SU-DHL-6 (cell line): ENCODE measurements at regions not wholly inside any gene's neighbourhood (a gene's known extent, or its start where the extent isn't known, plus 50 kb on each side); places are given as distances from the start of the nearest gene placed in this dataset.

Experiments used
- H2AFZ ChIP-seq: fragments of 200-600 bp; sonication (generic); 2 replicates; pipeline ENCODE4 v1.6.1; 2014; ENCODE audit warnings: low read depth, mild to moderate bottlenecking, moderate library complexity, mixed read lengths, antibody characterized with exemption, low read length; ENCODE audit not compliant: severe bottlenecking
- H3F3A ChIP-seq: fragments of 200-600 bp; shearing (Covaris generic); 2 replicates; pipeline ENCODE4 v1.6.0; 2016; ENCODE audit warnings: antibody characterized with exemption, mild to moderate bottlenecking; ENCODE audit not compliant: insufficient read depth
- H3K27ac ChIP-seq: fragments of 200-600 bp; sonication (generic); 2 replicates; pipeline ENCODE4 v1.5.1; 2016; ENCODE audit warnings: low read depth, mild to moderate bottlenecking, low read length, moderate library complexity, mixed read lengths
- H3K27me3 ChIP-seq: fragments of 200-600 bp; sonication (generic), shearing (Covaris generic); 2 replicates; pipeline ENCODE4 v1.6.0; 2014; ENCODE audit warnings: mild to moderate bottlenecking, low read length
- H3K36me3 ChIP-seq: fragments of 200-600 bp; sonication (generic); 2 replicates; pipeline ENCODE4 v1.6.1; 2014; ENCODE audit warnings: mild to moderate bottlenecking, low read length, mixed read lengths
- H3K4me2 ChIP-seq: fragments of 300-600, 200-600 bp; shearing (Covaris generic), sonication (generic); 2 replicates; pipeline ENCODE4 v1.6.0; 2014; ENCODE audit warnings: low read length, low read depth, mild to moderate bottlenecking; ENCODE audit not compliant: poor library complexity, severe bottlenecking
- H3K4me3 ChIP-seq: fragments of 200-600 bp; sonication (generic); 2 replicates; pipeline ENCODE4 v1.5.1; 2014; ENCODE audit warnings: antibody characterized with exemption, low read length, mild to moderate bottlenecking, mixed read lengths; ENCODE audit not compliant: insufficient read depth, poor library complexity, severe bottlenecking
- H3K79me2 ChIP-seq: fragments of 200-600 bp; sonication (generic); 2 replicates; pipeline ENCODE4 v1.6.1; 2014; ENCODE audit warnings: mild to moderate bottlenecking, low read length, moderate library complexity; ENCODE audit not compliant: insufficient read depth
- H3K9ac ChIP-seq: fragments of 200-600 bp; sonication (generic); 2 replicates; pipeline ENCODE4 v1.7.0; 2014; ENCODE audit warnings: mild to moderate bottlenecking, low read length
- H3K9me2 ChIP-seq: fragments of 200-600 bp; sonication (generic); replicated peaks from 2 replicates; pipeline ENCODE4 v1.6.1; 2014; ENCODE audit warnings: low read length; ENCODE audit not compliant: insufficient read depth
- H3K9me3 ChIP-seq: fragments of 200-600 bp; sonication (generic); 2 replicates; pipeline ENCODE4 v1.6.1; 2014; ENCODE audit warnings: low read length, mixed read lengths; ENCODE audit not compliant: insufficient read depth
- H4K20me1 ChIP-seq: fragments of 200-600 bp; sonication (generic); 2 replicates; pipeline ENCODE4 v1.6.1; 2014; ENCODE audit warnings: low read depth, mild to moderate bottlenecking, antibody characterized with exemption, low read length, moderate library complexity, mixed read lengths
- CTCF ChIP-seq: fragments of 200-600 bp; sonication (generic); IDR thresholded peaks from one replicate; pipeline ENCODE4 v1.5.1; 2017; ENCODE audit warnings: antibody characterized with exemption, mild to moderate bottlenecking, low read length, moderate library complexity; ENCODE audit not compliant: insufficient read depth, poor library complexity, severe bottlenecking
- EZH2phosphoT487 ChIP-seq: fragments of 200-600 bp; sonication (generic), shearing (Covaris generic); conservative IDR thresholded peaks from 2 replicates; pipeline ENCODE4 v1.6.1; 2018; ENCODE audit warnings: mild to moderate bottlenecking, antibody characterized with exemption, low read length, moderate library complexity, mixed read lengths

GRCh38 chr5:154557548-154557947 lies 79.5 kb upstream of the HAND1 start:
- H3F3A ChIP-seq = no peaks in the 10 kb centered on the region
- H2AFZ ChIP-seq = no peak overlapping the region
- no peak overlapping the region for H3K4me3 ChIP-seq
- H3K9ac ChIP-seq = no peak overlapping the region
- no peaks in the 10 kb centered on the region for H3K27me3 ChIP-seq
- H3K36me3 ChIP-seq = no peaks in the 10 kb centered on the region
- H4K20me1 ChIP-seq = no peaks in the 10 kb centered on the region
- no peak overlapping the region for H3K4me2 ChIP-seq
- no peaks in the 10 kb centered on the region for H3K9me3 ChIP-seq
- TF ChIP-seq CTCF = no peak
- no peak for TF ChIP-seq EZH2phosphoT487
- no peaks in the 10 kb centered on the region for H3K9me2 ChIP-seq
- no peaks in the 10 kb centered on the region for H3K79me2 ChIP-seq
- H3K27ac ChIP-seq = no peak overlapping the region

DNA sequence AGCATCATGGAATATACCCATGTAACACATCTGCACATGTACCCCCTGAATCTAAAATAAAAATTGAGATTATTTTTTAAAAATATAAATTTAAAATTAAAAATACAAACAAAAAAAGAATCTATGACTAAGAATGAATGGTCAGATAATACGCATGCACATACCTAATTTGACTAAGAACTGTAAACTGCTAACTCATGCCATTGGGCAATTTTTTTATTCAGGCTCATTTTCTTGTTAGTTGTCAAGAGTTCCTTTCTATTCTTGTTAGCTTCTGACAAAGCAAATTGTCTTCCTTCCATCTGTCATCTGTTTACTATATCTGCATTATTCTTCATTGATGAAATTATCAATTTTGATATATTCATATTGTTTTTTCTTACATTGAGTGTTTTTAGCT lies 69.5 kb upstream of the HAND1 start:
- H3K27me3 ChIP-seq = no peaks in the 10 kb centered on the region
- no peak for TF ChIP-seq EZH2phosphoT487
- no peak for TF ChIP-seq CTCF
- H3K79me2 ChIP-seq = no peaks in the 10 kb centered on the region
- no peak overlapping the region for H2AFZ ChIP-seq
- no peaks in the 10 kb centered on the region for H3K36me3 ChIP-seq
- H3K4me2 ChIP-seq = no peak overlapping the region
- no peak overlapping the region for H3K27ac ChIP-seq
- H3K4me3 ChIP-seq = no peak overlapping the region
- H3K9me3 ChIP-seq = no peaks in the 10 kb centered on the region
- no peaks in the 10 kb centered on the region for H3F3A ChIP-seq
- no peaks in the 10 kb centered on the region for H3K9me2 ChIP-seq
- no peaks in the 10 kb centered on the region for H4K20me1 ChIP-seq
- no peak overlapping the region for H3K9ac ChIP-seq

GRCh38 chr5:154546719-154547118 lies 68.7 kb upstream of the HAND1 start:
- no peaks in the 10 kb centered on the region for H4K20me1 ChIP-seq
- no peak overlapping the region for H3K4me2 ChIP-seq
- no peak overlapping the region for H2AFZ ChIP-seq
- H3K4me3 ChIP-seq = no peak overlapping the region
- H3K27me3 ChIP-seq = no peaks in the 10 kb centered on the region
- TF ChIP-seq CTCF = no peak
- TF ChIP-seq EZH2phosphoT487 = no peak
- no peaks in the 10 kb centered on the region for H3K79me2 ChIP-seq
- H3K9ac ChIP-seq = no peak overlapping the region
- no peaks in the 10 kb centered on the region for H3K36me3 ChIP-seq
- H3K9me3 ChIP-seq = no peaks in the 10 kb centered on the region
- no peaks in the 10 kb centered on the region for H3F3A ChIP-seq
- no peak overlapping the region for H3K27ac ChIP-seq
- H3K9me2 ChIP-seq = no peaks in the 10 kb centered on the region

GRCh38 chr5:154544646-154545045 lies 66.6 kb upstream of the HAND1 start:
- Histone ChIP-seq H3F3A (no peaks in the 10 kb centered on the region), H3K4me3 (no peak overlapping the region), H4K20me1 (no peaks in the 10 kb centered on the region), H3K9ac (no peak overlapping the region), H3K4me2 (no peak overlapping the region), H2AFZ (no peak overlapping the region), H3K9me3 (no peaks in the 10 kb centered on the region), H3K27ac (no peak overlapping the region), H3K9me2 (no peaks in the 10 kb centered on the region), H3K36me3 (no peaks in the 10 kb centered on the region), H3K79me2 (no peaks in the 10 kb centered on the region), H3K27me3 (no peaks in the 10 kb centered on the region)
- TF ChIP-seq EZH2phosphoT487 = no peak
- TF ChIP-seq CTCF = no peak
